Ishikawa (cell line): ENCODE measurements at regions not wholly inside any gene's neighbourhood (a gene's known extent, or its start where the extent isn't known, plus 50 kb on each side); places are given as distances from the start of the nearest gene placed in this dataset.

Experiments
- CEBPB ChIP-seq: IDR thresholded peaks from 2 replicates; pipeline ENCODE4 v1.6.1; 2012
- CREB1 ChIP-seq: IDR thresholded peaks from 2 replicates; pipeline ENCODE4 v1.6.1; 2012; ENCODE audit warnings: low read depth
- EGR1 ChIP-seq: IDR thresholded peaks from 2 replicates; pipeline ENCODE4 v1.6.1; 2012
- EP300 ChIP-seq: IDR thresholded peaks from 2 replicates; pipeline ENCODE4 v1.6.1; 2012; ENCODE audit warnings: borderline replicate concordance
- REST ChIP-seq: IDR thresholded peaks from 2 replicates; pipeline ENCODE4 v1.6.1; 2012; ENCODE audit warnings: low read depth, mild to moderate bottlenecking
- TAF1 ChIP-seq: IDR thresholded peaks from 2 replicates; pipeline ENCODE4 v1.6.1; 2012; ENCODE audit warnings: low read depth, mild to moderate bottlenecking
- TCF12 ChIP-seq: IDR thresholded peaks from 2 replicates; pipeline ENCODE4 v1.6.1; 2012; ENCODE audit warnings: low read depth
- YY1 ChIP-seq: IDR thresholded peaks from 2 replicates; pipeline ENCODE4 v1.6.1; 2012; ENCODE audit warnings: low read depth
- TF ChIP-seq, protein P1 (sequence below): IDR thresholded peaks from 2 replicates; pipeline ENCODE4 v1.6.1; 2012

- TF ChIP-seq REST (no peak), YY1 (no peak), CEBPB (no peak), EP300 (no peak), CREB1 (no peak), EGR1 (no peak), TCF12 (no peak), TAF1 (no peak)
- TF ChIP-seq, protein P1, sequence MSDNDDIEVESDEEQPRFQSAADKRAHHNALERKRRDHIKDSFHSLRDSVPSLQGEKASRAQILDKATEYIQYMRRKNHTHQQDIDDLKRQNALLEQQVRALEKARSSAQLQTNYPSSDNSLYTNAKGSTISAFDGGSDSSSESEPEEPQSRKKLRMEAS = no peak
Observed at GRCh38 chr15:61641645-61642044, 412.5 kb upstream of the RORA start.
